Gastrocnemius medialis (tissue), 4 donors: ENCODE measurements at regions not wholly inside any gene's neighbourhood (a gene's known extent, or its start where the extent isn't known, plus 50 kb on each side); places are given as distances from the start of the nearest gene placed in this dataset.

Source experiments
- POLR2A ChIP-seq, 2 donors: fragments of 450-650 bp; IDR thresholded peaks; one replicate each; pipeline ENCODE4 v1.6.1; 2017; ENCODE audit warnings: antibody characterized with exemption in 2 of 2, mild to moderate bottlenecking in 2 of 2, moderate library complexity in 2 of 2
- TF ChIP-seq, protein P1 (sequence below), 5 experiments: fragments of 450-650 bp in 3 of 5; fragments of 200-600 bp in 2 of 5; sonication (generic) in 2 of 5; IDR thresholded peaks in 4 of 5; conservative IDR thresholded peaks in 1 of 5; 1 replicate in 4 of 5; 2 replicates in 1 of 5; pipeline ENCODE4 v1.5.1; 2016 to 2019; ENCODE audit warnings: antibody characterized with exemption in 5 of 5, mild to moderate bottlenecking in 3 of 5, moderate library complexity in 3 of 5

DNA sequence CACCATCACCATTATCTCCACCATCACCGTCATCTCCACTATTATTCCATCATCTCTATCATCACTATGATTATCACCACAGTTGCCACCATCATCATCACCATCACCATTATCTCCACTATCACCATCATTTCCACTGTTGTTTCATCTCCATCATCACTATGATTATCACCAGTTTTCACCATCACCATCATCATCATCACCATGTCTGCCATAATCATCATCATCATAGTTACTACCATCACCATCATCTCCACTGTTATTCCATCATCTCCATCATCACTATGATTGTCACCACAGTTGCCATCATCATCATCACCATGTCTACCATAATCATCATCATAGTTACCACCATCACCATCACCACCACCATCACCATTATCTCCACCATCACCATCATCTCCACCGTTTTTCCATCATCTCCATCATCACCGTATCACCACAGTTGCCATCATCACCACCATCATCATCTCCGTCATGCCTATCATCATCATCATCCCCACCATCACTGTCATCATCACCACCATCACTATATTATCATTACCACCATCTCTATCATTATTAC lies 264.9 kb downstream of the BRD1 start:
- TF ChIP-seq, protein P1, sequence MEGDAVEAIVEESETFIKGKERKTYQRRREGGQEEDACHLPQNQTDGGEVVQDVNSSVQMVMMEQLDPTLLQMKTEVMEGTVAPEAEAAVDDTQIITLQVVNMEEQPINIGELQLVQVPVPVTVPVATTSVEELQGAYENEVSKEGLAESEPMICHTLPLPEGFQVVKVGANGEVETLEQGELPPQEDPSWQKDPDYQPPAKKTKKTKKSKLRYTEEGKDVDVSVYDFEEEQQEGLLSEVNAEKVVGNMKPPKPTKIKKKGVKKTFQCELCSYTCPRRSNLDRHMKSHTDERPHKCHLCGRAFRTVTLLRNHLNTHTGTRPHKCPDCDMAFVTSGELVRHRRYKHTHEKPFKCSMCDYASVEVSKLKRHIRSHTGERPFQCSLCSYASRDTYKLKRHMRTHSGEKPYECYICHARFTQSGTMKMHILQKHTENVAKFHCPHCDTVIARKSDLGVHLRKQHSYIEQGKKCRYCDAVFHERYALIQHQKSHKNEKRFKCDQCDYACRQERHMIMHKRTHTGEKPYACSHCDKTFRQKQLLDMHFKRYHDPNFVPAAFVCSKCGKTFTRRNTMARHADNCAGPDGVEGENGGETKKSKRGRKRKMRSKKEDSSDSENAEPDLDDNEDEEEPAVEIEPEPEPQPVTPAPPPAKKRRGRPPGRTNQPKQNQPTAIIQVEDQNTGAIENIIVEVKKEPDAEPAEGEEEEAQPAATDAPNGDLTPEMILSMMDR (IDR thresholded peaks at IDR 0.05 in 4 of 5, conservative IDR thresholded peaks at IDR 0.05 in 1 of 5), result no peak
- no peak for TF ChIP-seq POLR2A (IDR thresholded peaks at IDR 0.05)
